Natural killer cell (primary cell): ENCODE measurements at regions not wholly inside any gene's neighbourhood (a gene's known extent, or its start where the extent isn't known, plus 50 kb on each side); places are given as distances from the start of the nearest gene placed in this dataset.

Experiments
- ATAC-seq, 3 donors: fragments of 150-1000 bp in 2 of 3; fragments of 200-7000 bp in 1 of 3; cut with Tn5 transposase; 1 replicate in 1 of 3; 2 replicates in 2 of 3; pipeline ENCODE4 v1.10.0; 2021; ENCODE audit warnings: mild to moderate bottlenecking in 2 of 3, moderate library complexity in 2 of 3
- DNase-seq, 2 donors: peaks; one replicate each; pipeline versions ENCODE4 v3.0.0 to v3.0.0-alpha.2; 2013 to 2021; ENCODE audit warnings: mixed read lengths in 1 of 2
- H3K27ac ChIP-seq: one replicate; pipeline ENCODE4 v1.5.1; 2013; ENCODE audit warnings: mild to moderate bottlenecking, low read length
- H3K27me3 ChIP-seq: one replicate; pipeline ENCODE4 v1.6.1; 2013; ENCODE audit warnings: low read length; ENCODE audit not compliant: control insufficient read depth, insufficient read depth
- H3K36me3 ChIP-seq: one replicate; pipeline ENCODE4 v1.6.1; 2013; ENCODE audit warnings: low read length; ENCODE audit not compliant: control insufficient read depth, insufficient read depth
- H3K4me1 ChIP-seq: one replicate; pipeline ENCODE4 v1.6.1; 2013; ENCODE audit warnings: low read length; ENCODE audit not compliant: control insufficient read depth, insufficient read depth
- H3K4me3 ChIP-seq: one replicate; pipeline ENCODE4 v1.5.1; 2013; ENCODE audit warnings: low read length
- H3K9me3 ChIP-seq: one replicate; pipeline ENCODE4 v1.6.1; 2013; ENCODE audit warnings: low read length; ENCODE audit not compliant: control insufficient read depth, insufficient read depth
- H3K27ac Mint-ChIP-seq, 2 donors: one replicate each; pipeline ENCODE4 v1.8.0; 2022; ENCODE audit warnings: mild to moderate bottlenecking in 2 of 2, mixed read lengths in 2 of 2, moderate library complexity in 1 of 2
- H3K27me3 Mint-ChIP-seq, 2 donors: one replicate each; pipeline ENCODE4 v1.8.0; 2022; ENCODE audit warnings: low read depth in 2 of 2, mixed read lengths in 2 of 2
- H3K36me3 Mint-ChIP-seq: one replicate; pipeline ENCODE4 v1.8.0; 2022; ENCODE audit warnings: mixed read lengths
- H3K4me1 Mint-ChIP-seq, 2 donors: one replicate each; pipeline ENCODE4 v1.8.0; 2022; ENCODE audit warnings: mixed read lengths in 2 of 2
- H3K4me3 Mint-ChIP-seq: one replicate; pipeline ENCODE4 v1.8.0; 2022; ENCODE audit warnings: mild to moderate bottlenecking, moderate library complexity, mixed read lengths
- H3K9me3 Mint-ChIP-seq, 2 donors: one replicate each; pipeline ENCODE4 v1.8.0; 2022; ENCODE audit warnings: mixed read lengths in 2 of 2
- WGBS: methylation state at CpG from one replicate; pipeline ENCODE4 v1.1.7; 2013; ENCODE audit warnings: missing lambda C conversion rate; ENCODE audit not compliant: insufficient coverage; 5-methylcytosine and 5-hydroxymethylcytosine counted together
- intact Hi-C: fragments of 100-400 bp; cut with micrococcal nuclease; formaldehyde crosslinking; loops from one replicate; pipeline ENCODE4 v1.14.2; 2022
- TF ChIP-seq, protein P1 (sequence below): fragments of 200-600 bp; IDR thresholded peaks from one replicate; pipeline ENCODE4 v1.8.0; 2022; ENCODE audit warnings: antibody characterized with exemption

DNA sequence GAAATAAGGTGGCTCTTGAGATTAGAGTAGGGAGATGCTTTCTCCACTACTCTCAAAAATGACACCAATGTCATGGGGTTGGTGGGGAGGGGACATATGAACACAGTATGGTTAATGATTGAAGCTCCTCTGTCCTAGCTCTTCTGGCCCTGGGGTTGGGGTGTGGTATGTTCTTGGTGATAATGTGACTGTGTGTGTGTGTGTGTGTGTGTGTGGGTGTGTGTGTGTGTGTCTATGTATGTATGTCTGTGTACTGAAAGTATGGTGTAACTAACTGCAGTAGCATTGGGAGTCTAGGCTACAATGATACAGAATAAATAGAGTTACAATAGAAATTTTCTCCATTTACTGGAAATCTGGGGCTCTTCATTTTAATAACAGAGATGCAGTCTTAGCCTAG lies 121.0 kb upstream of the CD180 start:
- H3K36me3 ChIP-seq = no peaks in the 10 kb centered on the region
- H3K4me1 ChIP-seq = no peaks in the 10 kb centered on the region
- intact Hi-C loops = no loop called here
- Mint-ChIP-seq H3K36me3 (no peaks in the 10 kb centered on the region), H3K4me1 (no peaks in the 10 kb centered on the region), H3K27me3 (no peaks in the 10 kb centered on the region), H3K27ac (no peak overlapping the region), H3K9me3 (no peaks in the 10 kb centered on the region), H3K4me3 (no peak overlapping the region)
- ATAC-seq (no peak), DNase-seq (no peak)
- no peaks in the 10 kb centered on the region for H3K9me3 ChIP-seq
- no peaks in the 10 kb centered on the region for H3K27me3 ChIP-seq
- H3K4me3 ChIP-seq = no peak overlapping the region
- TF ChIP-seq, protein P1, sequence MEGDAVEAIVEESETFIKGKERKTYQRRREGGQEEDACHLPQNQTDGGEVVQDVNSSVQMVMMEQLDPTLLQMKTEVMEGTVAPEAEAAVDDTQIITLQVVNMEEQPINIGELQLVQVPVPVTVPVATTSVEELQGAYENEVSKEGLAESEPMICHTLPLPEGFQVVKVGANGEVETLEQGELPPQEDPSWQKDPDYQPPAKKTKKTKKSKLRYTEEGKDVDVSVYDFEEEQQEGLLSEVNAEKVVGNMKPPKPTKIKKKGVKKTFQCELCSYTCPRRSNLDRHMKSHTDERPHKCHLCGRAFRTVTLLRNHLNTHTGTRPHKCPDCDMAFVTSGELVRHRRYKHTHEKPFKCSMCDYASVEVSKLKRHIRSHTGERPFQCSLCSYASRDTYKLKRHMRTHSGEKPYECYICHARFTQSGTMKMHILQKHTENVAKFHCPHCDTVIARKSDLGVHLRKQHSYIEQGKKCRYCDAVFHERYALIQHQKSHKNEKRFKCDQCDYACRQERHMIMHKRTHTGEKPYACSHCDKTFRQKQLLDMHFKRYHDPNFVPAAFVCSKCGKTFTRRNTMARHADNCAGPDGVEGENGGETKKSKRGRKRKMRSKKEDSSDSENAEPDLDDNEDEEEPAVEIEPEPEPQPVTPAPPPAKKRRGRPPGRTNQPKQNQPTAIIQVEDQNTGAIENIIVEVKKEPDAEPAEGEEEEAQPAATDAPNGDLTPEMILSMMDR = no peak
- H3K27ac ChIP-seq = no peak overlapping the region

DNA sequence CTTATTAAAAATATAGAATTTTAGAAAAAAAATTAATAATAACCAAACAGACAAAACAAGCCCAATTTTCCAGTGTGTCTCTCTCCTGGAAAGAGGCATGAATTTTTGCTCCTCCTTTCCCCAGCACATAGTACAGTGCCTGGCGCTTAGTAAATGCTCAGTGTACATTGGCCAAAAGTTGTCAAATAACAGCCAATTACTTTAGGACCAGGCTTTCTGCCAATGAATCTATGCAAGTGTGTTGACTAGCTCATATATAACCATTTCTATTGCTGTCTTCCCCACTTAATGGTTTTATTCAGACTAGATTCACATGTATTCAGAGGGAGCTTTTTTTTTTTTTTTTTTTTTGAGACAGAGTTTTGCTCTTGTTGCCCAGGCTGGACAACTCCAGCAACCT lies 120.1 kb upstream of the CD180 start:
- Mint-ChIP-seq H3K36me3 (no peaks in the 10 kb centered on the region), H3K9me3 (no peaks in the 10 kb centered on the region), H3K27ac (no peak overlapping the region), H3K4me3 (no peak overlapping the region), H3K27me3 (no peaks in the 10 kb centered on the region), H3K4me1 (peaks cover 0 to 1% of the 10 kb centered on the region in 2 donors)
- Histone ChIP-seq H3K36me3 (no peaks in the 10 kb centered on the region), H3K4me3 (no peak overlapping the region), H3K4me1 (no peaks in the 10 kb centered on the region), H3K27me3 (no peaks in the 10 kb centered on the region), H3K9me3 (no peaks in the 10 kb centered on the region), H3K27ac (no peak overlapping the region)
- no peak for ATAC-seq
- no peak for DNase-seq
- TF ChIP-seq, protein P1 = no peak
- WGBS = 95% methylated on average over 1 of the region's 1 CpG
- intact Hi-C loops = no loop called here

GRCh38 chr5:67315082-67315989 lies 118.7 kb upstream of the CD180 start:
- Histone ChIP-seq H3K27me3 (no peaks in the 10 kb centered on the region), H3K36me3 (no peaks in the 10 kb centered on the region), H3K27ac (no peak overlapping the region), H3K4me1 (no peaks in the 10 kb centered on the region), H3K9me3 (no peaks in the 10 kb centered on the region), H3K4me3 (no peak overlapping the region)
- H3K27ac Mint-ChIP-seq = no peak overlapping the region
- no peaks in the 10 kb centered on the region for H3K9me3 Mint-ChIP-seq
- 85% methylated on average over 7 of the region's 7 CpGs for WGBS
- ATAC-seq (no peak), DNase-seq (no peak)
- intact Hi-C loops = no loop called here
- H3K27me3 Mint-ChIP-seq = no peaks in the 10 kb centered on the region
- peaks cover 13 to 15% of the 10 kb centered on the region in 2 donors for H3K4me1 Mint-ChIP-seq
- no peaks in the 10 kb centered on the region for H3K36me3 Mint-ChIP-seq
- no peak overlapping the region for H3K4me3 Mint-ChIP-seq
- TF ChIP-seq, protein P1 = no peak

GRCh38 chr5:67311701-67312100 lies 115.1 kb upstream of the CD180 start:
- H3K9me3 Mint-ChIP-seq = no peaks in the 10 kb centered on the region
- peak overlapping the region; percentile 11 to 40 for H3K27ac Mint-ChIP-seq
- intact Hi-C loops = no loop called here
- Histone ChIP-seq H3K27me3 (no peaks in the 10 kb centered on the region), H3K4me1 (no peaks in the 10 kb centered on the region), H3K36me3 (no peaks in the 10 kb centered on the region), H3K27ac (no peak overlapping the region), H3K9me3 (no peaks in the 10 kb centered on the region), H3K4me3 (no peak overlapping the region)
- no peaks in the 10 kb centered on the region for H3K27me3 Mint-ChIP-seq
- 89% methylated on average over 1 of the region's 2 CpGs for WGBS
- peaks cover 25 to 40% of the 10 kb centered on the region in 2 donors for H3K4me1 Mint-ChIP-seq
- H3K4me3 Mint-ChIP-seq = no peak overlapping the region
- ATAC-seq (no peak), DNase-seq (no peak)
- TF ChIP-seq, protein P1 = no peak
- no peaks in the 10 kb centered on the region for H3K36me3 Mint-ChIP-seq
